Stimulated activated CD4-positive, alpha-beta T cell treated with anti-CD3 and anti-CD28 coated beads, Interleukin-12 subunit alpha, Interleukin-12 subunit beta, amount 100 ng/mL, for 48 hours (primary cell): ENCODE measurements at regions not wholly inside any gene's neighbourhood (a gene's known extent, or its start where the extent isn't known, plus 50 kb on each side); places are given as distances from the start of the nearest gene placed in this dataset.
"Not testable (repeated sequence)": the region's sequence is repeated elsewhere in the genome, so short reads cannot be mapped to it uniquely, and the experiment has no call there.

Experiments used
- DNase-seq, 3 donors: peaks; one replicate each; pipeline ENCODE4 v3.0.0-alpha.2; 2020; ENCODE audit warnings: low read depth in 2 of 3, low spot score in 1 of 3

DNA sequence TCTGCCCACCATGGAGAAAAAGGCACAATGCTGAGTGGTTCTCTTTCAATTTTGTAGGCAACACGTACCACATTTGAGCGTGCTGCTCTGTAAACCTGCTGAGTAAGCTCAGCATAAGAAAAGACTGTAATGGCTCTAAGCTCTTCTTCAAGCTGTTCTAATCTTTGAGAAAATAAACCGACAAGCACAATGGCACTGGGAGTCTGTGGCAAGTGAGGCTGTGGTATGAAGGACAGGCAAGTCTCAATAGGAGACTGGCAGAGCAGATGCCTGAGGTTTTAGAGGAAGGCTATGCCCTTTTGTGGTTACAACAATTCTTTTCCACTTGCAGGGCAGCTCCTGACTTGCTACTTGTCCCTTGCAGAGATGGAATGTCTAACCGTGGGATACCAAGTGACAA, 136.7 kb upstream of the EXOC2 start:
- no peak for DNase-seq

DNA sequence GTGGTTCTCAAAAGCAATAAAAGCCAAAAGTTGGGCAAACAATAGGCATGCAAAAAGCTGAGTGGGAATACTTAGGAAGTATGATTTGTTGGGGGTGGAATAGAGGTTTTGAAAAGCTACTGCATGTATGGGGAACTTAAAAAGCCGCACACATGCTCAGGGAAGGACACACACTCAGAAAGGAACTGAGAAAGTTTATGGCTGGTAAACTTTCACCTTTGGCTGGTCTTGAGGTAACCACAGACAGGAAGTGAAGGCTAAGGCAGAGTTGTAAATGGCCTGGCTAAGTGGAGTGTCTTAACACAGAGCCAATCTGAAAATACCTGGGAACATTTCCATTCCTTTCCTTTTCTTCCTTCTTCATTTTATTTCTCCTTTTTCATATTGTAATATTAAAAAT, 134.5 kb upstream of the EXOC2 start:
- no peak for DNase-seq

DNA sequence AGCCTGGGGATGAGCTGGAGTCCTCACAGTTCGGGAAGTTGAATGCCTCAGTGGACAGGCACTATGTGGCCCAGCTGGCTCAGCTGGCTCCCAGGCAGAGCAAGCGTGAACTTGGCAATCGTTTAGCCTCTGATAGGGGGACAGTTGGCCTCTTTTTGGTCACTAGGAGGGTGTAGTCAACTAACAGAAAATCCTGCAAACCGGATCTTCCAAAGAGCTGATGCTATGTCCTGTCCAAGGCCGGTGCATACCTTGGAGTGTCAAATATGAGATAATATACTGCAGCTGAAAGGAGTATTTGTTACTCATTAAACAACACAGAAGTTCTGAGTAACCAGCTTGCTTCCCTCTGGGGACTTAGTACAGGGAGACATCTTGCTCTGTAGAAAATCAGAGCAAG, 126.2 kb upstream of the EXOC2 start:
- no peak for DNase-seq

DNA sequence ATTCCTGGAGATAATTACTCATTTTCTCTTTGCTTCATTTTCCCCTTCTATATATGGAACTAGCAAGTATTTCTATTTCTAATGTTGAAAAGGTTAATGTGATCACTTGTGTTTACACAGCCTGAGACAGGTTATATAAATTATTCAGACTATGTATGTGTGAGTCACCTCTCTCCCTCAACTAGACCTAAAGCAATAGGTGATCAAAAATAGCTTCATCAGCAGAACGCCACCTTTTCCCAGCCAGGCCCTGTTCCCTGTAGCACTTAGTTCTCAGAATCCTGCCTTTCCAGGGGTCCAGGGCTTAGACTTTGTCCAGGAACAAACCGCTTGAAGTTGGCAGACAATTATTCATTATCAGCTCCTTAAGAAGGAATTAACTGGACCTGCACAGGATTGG, 125.3 kb upstream of the EXOC2 start:
- no peak for DNase-seq

DNA sequence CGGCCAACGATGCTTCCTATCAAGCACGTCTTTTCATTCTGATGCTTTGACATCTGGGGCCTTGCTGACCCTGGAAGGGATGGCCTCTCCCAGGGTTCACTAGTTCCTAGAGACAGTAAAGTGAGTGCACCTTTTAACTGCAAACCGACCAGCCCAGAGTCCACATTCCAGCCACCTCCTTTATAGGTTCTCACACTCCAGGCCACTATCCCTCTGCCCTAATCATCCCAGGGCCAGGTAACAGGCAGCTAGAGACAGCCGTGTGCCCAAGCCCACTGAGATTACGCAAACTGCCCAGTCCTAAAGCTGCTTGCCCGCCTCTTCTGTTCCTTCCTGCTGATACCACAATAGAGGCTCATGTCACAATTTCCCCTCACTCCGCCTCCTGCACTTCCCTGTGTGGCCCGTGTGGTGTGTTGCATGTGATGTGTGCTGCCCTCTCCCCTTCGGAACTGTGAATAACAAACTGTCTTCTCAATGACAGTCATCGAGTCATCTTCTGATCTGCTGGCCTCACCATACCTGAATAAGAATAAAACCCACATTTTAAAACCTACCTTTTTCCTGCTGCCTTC, 123.7 kb upstream of the EXOC2 start:
- peak; percentile 24 to 53 (median 45) for DNase-seq

DNA sequence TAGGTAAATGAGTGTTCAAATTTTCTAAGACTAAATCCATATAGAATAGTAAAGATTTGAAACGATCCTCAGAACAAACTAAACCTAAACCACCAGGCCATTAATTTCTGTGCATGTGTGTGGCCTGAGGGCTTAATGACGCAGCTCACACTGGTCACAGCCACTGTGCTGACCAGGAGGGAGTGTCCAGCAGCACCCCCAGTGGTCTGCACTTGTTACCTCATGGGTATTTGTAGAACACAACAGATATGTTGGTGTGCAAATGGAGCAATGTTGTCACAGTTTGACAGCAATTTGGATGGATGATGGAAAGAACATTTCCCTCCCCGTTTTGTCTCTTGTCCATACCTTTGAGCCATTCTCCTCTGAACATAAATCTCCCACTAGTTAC, 122.4 kb upstream of the EXOC2 start:
- no peak for DNase-seq

DNA sequence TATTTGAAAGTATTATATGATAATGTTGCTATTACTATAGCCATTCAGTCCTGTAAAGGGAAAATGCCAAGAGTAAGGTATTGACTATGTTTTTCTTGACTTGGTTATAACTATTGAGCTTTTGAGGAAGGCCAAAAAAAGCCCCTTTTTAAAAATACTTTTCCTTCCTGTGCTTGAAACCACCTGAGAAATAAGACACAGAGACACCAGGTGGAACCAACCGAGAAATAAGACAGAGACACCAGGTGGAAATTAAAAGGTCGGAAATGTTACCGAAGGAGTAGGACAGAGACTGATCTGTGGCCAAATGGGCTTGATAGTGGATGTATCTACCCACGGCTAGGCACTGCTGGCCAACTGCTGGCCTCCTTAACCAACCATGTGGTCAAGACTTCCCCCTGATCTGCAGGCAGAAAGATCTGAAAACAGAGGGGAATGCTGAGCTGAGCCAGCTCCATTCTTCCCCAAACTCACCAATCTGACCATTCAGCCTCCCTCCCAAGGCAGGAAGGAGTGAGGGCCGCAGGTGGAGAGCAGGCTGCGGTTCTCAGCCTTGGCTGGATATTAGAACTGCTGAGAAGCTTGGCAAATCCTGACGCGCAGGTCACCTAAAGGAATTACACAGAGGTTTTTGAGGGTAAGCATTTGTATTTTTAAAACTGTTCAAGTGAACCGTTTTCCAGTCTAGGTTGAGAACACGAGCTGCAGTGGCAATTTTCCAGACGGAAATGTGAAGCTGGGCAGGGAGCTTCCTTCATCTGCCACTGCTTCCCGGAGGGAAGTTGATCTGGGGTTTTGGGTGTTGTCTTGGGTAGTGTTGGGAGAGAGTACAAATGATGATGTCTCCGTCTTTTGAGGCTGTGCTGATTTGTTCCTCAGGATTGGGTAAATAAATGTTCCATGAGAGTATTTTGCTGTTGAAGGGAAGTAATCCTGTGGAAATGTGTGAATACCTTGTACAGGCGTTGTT, 121.7 kb upstream of the EXOC2 start:
- DNase-seq = no peak

DNA sequence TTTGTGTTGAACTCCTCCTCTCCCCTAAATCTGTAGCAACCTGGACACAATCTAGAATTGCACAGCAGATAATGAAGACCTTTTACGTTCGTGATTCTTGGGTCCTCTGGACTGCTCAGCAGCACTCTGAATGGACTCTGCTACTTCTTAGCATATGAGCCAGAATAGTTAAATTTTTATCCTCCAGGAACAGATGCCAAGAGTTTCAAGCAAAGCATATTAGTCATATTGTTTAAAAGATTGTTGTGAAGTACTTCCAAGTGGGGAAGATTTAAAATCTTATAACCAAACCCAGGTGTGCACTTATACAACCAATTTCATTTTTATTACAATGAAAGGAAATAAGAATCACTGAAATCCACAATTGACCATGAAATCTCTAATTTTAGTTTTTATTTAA, 118.9 kb upstream of the EXOC2 start:
- no peak for DNase-seq

DNA sequence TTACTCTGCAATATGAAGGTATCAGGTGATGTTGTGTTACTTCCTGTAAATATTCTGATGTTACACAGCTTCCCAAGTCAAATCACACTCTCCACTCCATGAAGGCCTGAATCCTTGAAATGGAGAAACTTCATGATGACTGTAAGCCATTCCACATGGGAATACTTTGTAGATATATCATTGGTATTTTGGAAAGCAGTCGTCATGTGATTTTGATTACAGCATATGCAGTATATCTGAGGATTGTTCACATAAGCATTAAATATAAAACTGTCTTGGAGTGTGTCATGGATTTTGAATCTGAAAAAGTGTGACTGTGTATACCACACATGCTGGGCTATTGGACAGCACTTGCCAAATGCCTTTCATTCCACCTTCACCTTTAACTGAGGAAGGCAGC, 118.3 kb upstream of the EXOC2 start:
- DNase-seq = no peak

DNA sequence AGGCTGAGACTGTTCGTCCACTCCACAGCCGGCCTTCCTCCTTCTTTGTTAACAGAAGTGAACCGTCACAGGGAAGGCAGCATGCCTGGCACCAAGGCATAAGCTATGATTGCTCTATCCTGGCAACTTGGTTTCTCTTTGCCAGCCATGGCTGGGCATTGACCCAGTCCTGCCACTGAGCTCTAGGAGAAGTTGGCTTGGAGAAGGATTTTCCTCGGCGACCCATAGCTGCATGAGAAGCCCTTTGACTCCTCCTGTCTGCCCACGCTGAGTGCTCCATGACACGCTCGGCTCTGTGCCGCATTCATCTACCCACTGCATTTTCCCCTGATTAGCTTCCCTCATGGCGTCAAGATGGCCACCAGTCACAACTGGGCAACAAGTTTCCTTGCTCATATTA, 111.8 kb upstream of the EXOC2 start:
- DNase-seq = no peak

DNA sequence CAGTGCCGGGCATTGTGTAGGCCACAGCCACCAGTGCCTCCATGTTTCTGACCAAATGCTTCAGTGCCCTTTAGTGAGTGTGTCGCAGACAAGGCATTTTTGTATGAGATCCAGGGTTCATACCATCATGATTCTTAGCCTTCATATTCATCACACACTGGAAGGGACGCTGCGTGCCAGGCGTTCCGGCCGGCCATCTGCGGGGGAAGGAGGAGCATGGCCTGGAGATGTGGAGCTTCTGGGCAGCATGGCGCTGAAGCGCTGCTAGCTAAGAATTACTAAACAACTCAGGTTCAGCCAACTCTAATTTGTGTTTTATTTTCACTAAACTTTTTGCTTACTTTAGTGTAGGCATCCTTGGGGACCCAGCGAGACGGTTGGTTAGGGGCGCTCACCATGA, 111.4 kb upstream of the EXOC2 start:
- DNase-seq = no peak

DNA sequence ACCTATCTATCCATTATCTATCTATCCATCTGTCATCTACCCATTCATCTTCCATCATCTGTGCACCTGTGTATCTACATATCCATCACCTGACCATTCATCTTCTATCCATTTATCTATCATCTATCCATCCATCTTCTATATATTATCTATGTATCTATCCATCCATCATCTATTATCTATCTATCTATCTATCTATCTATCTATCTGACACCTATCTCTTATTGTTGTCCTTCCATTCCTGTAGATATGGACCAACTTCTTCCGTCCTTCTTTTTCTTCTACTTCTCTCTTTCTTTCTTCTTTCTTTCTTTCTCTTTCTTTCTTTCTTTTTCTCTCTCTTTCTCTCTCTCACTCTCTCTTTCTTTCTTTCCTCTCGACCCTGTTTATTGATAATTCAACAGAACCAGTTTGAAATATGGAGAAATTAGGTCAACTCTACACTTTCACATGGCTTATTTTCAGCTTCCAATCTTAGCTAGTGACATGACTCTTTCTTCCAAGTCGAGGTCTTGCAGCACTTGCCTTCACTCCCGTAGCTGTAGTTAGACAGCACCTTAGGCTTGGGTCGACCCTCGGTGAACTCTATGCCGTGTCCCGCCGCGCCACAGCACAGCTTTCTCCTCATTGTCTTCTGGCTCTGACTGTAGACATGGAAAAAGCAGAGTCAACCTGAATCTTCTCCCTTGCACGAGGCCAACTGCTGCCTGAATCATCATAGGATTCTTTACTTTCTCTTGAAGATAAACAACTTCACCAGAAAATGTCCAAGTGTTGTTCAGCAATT, 110.4 kb upstream of the EXOC2 start:
- no peak for DNase-seq

DNA sequence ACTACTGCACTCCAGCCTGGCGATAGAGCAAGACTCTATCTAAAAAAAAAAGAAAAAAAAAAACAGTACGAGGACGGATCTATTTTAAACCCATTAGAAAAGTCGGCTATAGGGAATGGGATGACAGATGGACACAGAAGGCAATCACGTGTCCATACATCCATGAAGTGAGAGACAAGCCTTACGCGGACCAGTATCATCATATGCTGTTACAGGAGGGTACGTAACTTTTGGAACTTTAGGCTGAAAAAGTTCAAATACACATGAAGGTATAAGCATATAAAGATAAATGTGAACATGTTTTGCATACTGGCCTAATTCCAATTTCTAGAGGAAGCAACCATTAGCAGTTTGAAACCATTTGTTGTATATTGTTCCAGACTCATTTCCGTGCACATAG, 109.8 kb upstream of the EXOC2 start:
- DNase-seq = no peak

DNA sequence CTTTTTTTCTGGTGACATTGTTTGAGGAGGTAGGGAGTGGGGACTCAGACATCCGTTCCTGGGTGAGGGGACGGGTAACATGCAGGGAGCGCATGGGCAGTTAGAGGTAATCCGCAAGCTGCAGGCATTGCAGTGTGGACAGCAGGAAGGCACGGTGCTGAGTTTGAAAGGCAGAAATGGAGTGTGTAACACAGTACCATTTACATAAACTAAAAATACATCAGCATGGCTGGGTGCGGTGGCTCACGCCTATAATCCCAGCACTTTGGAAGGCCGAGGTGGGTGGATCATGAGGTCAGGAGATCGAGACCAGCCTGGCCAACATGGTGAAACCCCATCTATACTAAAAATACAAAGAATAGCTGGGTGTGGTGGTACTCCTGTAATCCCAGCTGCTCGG, 109.3 kb upstream of the EXOC2 start:
- DNase-seq = not testable (repeated sequence)

DNA sequence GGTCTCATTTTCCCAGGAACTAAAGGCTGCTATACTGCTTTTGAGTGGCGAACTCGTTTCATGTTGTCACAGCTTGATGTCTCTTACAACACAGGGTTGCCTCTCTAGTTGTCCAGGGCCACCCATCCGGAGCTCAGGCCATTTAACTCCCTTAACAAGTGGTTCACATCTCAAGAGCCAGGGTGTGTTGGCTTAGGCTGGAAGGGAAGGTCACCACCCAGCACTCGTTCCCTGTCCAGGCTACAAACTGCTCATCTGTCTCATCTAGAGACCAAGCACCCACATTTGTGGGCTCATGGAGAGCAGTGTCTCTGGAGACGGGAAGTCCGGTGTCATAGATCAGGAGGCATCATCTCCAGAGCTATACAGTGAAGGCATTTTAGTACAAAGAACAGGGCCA, 106.8 kb upstream of the EXOC2 start:
- DNase-seq = no peak

DNA sequence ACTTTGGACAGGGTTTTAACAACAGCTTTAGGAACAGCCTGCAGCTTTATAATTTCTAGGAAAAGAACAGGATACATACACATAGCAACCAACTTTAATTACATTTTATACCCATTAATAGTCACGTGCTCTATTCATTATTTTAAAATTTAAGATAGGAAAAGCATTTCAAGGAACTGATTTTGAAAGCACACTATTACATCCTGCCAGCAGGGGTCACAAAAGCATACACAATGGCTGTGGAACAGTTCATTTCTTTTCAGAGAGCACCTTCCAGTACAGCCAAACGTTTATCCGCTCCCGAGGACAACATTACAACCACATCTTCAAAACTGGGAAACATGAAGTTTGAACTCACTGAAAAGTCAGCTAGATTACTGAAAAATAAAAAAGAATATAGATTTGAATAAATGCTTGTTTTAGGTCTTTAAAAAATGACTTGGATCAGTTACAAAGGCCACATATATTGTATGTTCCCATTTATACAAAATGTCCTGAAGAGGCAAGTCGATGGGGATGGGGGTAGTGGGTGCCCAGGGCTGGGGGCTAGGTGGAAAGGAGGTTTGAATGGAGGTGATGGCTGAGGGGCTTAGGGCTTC, 104.6 kb upstream of the EXOC2 start:
- DNase-seq = peak in 1 of 3 donors; percentile 45

DNA sequence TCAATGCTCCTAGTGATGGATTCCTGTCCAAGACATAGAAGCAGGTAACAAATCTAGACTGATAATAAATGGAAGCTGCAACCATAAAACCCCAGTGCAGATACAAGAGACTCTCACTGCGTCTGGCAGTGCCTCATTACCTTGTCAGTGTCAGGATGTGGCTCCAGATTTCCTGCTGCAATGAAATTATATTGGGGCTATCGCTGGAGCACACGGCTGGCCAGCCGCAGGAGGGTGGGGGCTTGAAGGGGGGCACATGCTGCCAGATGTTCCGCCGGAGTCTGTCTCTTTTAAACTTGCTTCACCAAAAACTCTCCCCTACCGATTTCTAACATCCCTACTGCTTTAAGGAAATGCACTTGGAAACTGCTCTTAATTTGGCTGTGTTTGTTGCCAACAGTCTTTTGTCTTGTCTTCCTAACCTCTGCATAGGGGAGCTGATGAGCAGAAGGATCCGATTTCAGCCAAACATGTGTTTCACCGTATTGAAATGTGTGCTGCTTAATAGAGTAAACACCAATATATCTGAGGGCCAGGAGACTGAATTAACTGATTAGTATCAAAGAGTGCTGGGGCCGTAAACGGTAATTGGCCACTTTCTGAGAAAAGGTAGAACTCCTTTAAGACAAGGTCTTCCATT, 102.2 kb upstream of the EXOC2 start:
- DNase-seq = no peak

DNA sequence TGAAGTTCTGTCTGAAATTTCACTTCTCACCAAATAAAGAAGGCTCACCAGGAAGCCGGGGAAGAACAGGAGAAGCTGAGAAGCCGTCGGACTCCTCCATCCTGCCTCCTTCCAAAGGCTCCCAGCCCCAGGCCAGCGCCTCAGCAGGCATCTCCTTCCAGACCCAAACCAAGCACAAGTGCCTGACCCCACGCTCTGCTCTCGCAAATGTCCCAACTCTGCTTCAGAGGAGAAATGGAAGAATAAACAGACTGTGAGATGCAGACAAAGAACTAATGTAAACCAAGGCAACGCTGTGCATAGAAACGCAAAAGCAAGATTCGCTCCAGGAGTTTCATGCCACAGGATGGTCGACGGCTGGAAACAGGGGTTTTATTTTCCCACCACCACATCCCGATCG, 100.3 kb upstream of the EXOC2 start:
- no peak for DNase-seq

DNA sequence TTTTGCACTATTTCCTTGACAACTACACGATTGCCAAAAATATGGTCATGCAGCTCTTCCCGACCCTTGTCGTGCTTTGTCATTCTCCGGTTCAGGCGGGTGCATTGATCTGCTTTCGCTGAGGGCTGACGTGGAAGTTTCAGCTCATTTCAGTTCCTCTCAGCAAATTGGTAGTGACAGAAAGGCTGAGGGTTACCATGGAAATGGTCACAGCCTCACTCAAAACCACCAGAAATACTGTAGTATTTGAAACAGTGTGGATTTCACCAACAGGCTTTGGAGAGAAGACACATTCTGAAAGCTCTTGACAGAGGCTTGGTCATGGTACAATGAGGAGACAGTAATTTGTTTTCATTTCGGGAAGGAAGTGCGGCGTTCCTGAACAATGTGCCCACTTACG, 99.7 kb upstream of the EXOC2 start:
- DNase-seq = no peak

DNA sequence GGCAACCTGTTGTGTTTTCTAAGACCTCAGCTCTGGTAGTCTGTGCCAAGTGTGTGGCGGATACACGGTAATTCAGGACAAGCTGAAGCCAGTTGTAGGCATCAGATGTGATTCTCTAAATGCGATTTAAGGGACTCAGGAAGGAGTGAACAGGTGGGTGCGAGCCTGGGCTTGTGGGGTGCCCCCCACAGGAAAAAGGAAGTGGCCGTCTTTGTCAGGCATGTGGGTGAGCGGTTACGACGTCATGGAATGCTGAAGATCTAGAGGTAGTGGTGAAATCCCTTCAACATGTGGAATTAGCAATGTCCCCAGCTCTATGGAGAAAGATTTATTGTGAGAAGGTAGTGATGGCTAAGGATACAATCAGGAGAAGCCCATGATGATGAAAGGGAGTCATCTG, 95.1 kb upstream of the EXOC2 start:
- DNase-seq = peak in 2 of 3 donors; percentile 5
